ENCODE measurements at regions not wholly inside any gene's neighbourhood (a gene's known extent, or its start where the extent isn't known, plus 50 kb on each side); places are given as distances from the start of the nearest gene placed in this dataset.
"Not testable (repeated sequence)": the region's sequence is repeated elsewhere in the genome, so short reads cannot be mapped to it uniquely, and the experiment has no call there.

DNA sequence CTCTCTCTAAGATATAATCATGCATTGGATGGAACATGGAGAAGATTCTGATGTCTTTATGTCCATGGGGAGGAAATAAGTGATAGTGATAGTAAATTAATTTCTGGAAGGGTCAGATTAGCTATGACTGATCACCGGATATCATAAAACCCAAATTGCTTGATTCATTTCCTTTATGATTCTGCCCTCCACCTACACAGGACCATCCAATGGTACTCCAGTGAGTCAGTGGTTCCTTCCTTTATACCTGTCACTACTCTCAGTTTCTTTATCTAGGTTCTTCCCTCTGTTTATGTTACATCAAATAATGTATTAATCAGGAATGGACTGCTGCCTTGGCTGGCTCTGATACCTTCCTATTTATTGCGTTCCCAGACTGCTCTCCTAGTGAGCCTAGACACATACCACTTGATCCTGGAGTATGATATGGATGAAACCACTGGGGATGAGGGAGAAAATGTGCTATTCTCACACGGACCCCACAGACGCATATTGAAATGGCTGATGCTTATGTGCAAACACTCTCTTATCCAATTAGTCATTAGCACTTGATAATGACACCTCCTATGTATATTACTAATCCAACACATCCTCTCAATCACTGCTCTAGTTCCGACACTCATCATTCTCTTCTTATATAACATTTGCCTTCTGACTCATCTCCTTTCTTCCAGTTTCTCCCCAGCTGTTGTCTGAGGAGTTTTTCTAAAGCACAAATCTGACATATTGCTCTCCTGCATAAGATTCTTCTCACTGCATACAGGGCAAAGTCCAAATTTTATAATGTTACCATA lies 315.6 kb downstream of the INSIG2 start:
- DNase-seq (ENCODE audit: low read depth in 3 of 3), result no peak

DNA sequence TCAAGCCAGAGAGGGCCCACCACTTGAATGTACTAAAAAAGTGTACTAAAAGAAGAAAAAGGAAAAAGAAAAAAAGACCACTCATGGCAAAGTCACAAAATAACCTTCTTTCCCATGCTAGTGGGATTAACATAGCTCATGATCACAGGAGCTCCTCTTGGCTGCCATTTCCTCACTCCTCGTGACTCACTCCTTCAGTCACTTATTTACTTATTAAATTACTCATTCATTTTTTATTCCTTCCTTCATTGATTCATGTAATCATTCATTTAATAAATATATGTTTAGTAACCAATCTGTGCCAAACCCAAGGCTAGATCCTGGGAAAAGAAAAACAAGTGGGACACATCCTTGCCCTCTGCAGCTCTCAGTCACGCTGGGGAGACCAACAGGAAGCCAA lies 300.5 kb downstream of the INSIG2 start:
- no peak for DNase-seq (ENCODE audit: low read depth in 3 of 3)

DNA sequence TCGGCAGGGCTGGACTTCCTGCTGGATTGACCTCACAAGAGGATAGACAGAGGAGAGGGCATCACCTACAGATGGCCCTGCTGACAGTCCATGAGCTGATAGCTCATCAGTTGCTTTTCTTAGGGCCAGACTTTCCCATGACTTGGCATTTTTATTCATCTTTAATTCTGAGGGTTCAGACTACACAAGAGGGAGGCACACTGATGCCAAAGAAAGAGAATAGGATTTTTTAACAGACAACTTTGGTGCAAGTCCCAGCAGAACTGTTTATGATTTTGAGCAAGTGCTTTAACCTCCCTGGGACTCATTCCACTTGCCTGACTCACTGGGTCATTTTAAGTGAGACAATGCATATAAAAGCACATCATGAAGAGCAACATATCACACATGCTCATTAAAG lies 299.2 kb downstream of the INSIG2 start:
- no peak for DNase-seq (ENCODE audit: low read depth in 3 of 3)

DNA sequence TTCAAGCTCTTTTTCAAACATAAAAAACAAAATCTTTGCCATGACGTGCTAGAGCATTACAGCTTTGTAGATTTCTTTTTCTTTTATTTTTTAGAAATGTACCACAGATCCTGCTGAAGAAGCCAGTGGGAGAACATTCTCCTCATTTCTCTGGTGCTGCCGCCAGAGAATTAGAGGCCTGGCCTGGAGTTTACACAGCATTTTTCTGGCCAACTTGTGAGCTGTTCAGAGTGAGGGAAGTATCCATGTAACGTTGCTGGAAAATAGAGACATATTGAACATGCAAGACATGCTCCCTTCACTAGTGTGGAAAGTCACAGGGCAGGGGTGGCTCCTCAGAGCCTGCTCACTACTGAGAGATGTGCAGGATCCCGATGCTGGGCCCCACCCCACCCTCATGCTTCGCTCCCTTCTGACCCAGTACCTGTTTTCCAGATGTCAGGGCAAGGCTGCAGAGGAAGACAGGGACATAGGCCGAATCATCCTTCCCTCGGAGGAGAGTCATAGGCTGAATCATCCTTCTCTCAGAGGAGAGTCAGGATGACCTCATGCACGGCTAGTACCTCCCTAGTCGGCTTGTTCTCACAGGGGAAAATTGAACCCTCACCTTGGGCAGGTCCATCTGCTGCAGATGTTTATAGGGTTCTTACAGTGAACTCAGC lies 298.5 kb downstream of the INSIG2 start:
- no peak for DNase-seq (ENCODE audit: low read depth in 3 of 3)

- no peak for DNase-seq (ENCODE audit: low read depth in 3 of 3)
These were observed 292.8 kb downstream of the INSIG2 start for GRCh38 chr2:118380915-118381653.

GRCh38 chr2:118375907-118376485 lies 287.7 kb downstream of the INSIG2 start:
- DNase-seq (ENCODE audit: low read depth in 3 of 3), result no peak

DNA sequence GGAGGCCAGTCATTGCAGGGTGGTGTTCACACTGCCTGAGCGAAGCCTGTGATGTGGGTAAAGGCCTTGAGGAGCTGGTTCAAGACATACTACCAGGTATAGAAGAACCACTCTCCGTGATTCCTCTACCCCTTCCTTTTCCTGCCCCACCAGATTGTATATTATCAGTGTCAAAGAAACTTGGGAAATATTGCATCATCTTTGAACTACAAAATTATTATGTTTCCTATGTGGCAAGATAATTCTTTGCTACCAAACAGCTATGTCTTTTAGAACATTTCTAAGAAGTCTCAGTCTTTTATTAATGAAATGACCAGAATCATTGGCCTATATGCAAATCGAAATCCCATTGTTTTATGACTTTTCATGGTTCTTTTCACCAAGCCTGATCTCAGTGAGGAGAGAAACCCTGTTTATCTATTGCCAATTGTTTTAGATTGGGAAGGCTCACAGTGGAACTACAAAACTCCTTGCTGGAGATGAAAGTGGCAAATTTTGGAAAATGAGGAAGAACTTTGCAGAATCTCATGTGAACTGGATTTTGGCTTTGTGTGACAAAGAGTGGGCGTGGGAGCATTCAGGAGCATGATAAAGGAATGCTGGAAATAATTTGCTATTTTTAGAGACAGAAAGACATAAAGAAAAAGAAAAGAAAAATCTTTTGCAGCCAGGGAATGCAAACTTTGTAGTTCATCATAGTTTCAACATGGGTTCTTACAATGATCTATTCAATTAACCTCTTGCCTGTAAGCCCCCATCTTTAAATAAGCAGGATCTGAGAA lies 286.9 kb downstream of the INSIG2 start:
- DNase-seq (ENCODE audit: low read depth in 3 of 3), result no peak

- no peak for DNase-seq (ENCODE audit: low read depth in 3 of 3)
These were observed 284.9 kb downstream of the INSIG2 start for GRCh38 chr2:118372886-118373830.

DNA sequence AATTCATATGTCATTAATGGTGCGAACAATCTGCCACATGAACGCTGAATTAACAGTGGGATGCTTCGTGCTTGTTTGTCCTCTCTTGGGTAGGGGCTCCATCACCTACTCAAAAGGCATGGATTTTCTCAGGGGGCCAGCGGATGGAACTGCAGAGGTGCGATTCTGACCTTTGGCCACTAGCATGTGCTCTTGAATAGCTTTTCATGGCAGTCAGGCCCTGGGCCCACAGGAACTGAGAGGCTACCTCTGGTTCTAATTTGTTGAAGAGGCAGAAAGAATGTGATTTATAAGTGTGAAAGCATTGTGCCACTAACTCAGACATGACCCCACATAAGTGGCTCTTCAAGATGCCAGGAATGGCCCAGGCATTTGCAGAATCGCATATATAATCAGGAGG lies 283.2 kb downstream of the INSIG2 start:
- no peak for DNase-seq (ENCODE audit: low read depth in 3 of 3)

GRCh38 chr2:118369521-118369920 lies 281.2 kb downstream of the INSIG2 start:
- DNase-seq (ENCODE audit: low read depth in 3 of 3), result not testable (repeated sequence)

DNA sequence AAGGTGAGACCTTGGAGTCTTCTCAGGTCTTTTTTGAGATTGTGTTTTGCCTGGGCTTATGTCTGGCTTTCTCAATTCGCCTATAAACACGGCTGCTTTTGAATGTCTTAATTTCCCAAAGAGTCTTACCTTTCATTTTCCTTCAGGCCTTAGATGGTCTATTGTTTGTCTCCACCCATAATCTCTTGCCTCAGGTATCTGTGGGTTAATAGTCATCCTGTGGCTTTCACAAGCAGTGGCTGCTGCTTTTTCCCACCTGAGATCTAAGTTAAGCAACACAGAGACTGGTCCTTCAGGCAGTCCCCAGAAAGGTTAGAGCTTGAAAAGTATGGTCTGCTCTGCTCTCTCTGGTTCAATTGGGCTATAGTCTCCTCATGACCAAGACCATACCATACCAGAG lies 275.3 kb downstream of the INSIG2 start:
- no peak for DNase-seq (ENCODE audit: low read depth in 3 of 3)

DNA sequence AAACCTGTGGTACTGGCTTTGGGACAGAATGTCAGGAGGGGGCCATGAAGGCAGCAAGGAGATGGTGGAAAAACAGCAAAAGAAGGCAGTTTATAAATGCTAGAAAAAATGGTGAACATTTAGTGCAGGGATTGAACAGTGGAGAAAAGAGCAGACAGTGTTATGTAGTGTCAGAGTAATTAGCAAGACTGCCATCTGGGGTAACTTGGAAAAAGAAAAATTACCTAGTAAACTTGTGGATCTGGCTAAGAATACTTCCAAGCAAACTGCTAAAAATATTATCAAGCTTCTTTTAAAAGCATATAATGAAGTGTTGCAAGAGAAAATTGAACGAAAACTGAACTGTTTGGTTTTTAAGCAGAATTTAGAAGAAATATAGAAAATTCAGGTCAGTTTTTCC lies 267.8 kb downstream of the INSIG2 start:
- no peak for DNase-seq (ENCODE audit: low read depth in 3 of 3)

- DNase-seq (ENCODE audit: low read depth in 3 of 3), result no peak
These were observed 263.5 kb downstream of the INSIG2 start for GRCh38 chr2:118351796-118352195.

GRCh38 chr2:118350621-118351020 lies 262.4 kb downstream of the INSIG2 start:
- DNase-seq (ENCODE audit: low read depth in 3 of 3), result no peak

- no peak for DNase-seq (ENCODE audit: low read depth in 3 of 3)
These were observed 261.1 kb downstream of the INSIG2 start for GRCh38 chr2:118349365-118349764.

DNA sequence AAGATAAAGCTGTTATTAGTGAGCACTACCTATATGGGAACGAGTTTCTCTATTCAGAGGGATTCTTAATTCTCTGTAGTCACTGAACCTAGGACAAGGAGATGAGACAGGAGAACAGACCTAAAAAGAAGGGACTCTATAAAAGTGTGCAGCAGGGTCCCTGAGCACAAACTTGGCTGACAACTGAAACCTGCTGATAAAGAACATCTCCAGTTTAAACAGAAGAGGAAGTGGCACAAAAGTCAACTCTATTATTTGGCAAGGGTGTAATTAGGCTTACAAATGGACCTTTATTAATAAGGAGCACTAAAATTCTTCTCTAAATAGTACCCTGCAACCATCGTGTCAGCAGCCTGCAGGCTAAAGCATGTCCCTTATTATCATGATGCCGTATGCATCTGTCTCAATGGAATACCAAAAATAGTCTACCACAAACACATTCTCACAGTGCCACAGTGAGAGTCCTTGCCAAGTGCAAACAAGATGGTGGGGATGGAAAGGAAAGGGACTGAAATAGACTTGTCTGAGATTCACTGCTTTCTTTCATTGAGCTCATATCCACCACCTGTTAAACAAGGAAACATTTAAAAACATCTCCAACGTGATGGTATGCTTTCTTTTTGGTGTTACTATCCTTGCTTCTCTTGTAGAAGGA lies 260.2 kb downstream of the INSIG2 start:
- no peak for DNase-seq (ENCODE audit: low read depth in 3 of 3)

- no peak for DNase-seq (ENCODE audit: low read depth in 3 of 3)
These were observed 257.2 kb downstream of the INSIG2 start for GRCh38 chr2:118345465-118345864.

DNA sequence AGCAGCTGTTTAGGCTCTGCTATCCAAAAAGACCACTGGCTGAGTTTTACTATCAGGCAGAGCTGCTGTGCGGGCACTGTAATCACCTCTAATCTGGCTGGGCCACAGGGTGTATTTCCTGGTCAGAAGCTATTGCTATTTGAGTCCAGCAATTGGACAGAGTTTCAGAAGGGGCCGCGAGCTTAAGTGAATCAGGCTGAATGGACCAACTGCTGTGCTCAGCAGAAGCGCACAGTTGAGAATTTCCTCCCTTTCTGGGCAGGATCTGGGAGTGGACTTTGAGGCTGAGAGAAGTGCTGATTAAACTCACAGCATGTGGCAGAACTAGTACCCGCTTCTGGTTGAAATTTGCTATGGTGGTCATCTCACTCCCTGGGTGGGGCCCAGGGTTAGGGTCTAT lies 251.8 kb downstream of the INSIG2 start:
- no peak for DNase-seq (ENCODE audit: low read depth in 3 of 3)

DNA sequence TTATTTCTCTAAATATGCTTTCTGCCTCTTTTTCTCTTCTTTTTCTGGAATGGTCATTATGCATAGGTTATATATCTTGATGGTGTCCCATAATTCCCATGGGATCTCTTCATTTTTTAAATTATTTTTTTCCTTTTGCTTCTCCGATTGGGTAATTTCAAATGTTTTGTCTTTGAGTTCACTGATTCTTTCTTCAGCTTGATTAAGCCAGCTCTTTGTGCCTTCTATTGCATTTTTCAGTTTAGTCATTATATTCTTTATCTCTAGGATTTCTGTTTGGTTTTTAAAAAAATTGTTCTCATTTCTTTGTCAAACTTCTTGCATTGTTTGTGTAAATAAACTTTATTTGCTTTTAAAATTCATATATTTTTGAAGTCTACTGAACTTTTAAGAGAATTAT lies 251.1 kb downstream of the INSIG2 start:
- no peak for DNase-seq (ENCODE audit: low read depth in 3 of 3)

DNA sequence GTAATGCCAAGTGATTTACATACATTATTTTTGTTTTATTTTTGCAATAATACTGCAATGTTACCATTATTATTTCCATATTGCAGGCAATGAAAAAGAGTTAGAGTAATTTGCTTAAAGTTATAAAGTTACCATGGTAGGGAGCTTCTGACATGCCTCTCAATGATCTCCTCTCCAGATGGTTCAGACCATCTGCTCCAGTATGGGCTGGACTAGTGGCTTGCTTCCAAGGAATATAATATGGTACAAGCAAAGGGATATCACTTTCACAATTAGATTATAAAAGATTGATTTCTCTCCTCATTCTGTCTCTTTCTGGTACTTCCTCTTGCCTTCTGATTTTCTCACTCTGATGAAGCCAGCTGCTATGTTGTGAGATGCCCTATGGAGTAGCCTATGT lies 245.4 kb downstream of the INSIG2 start:
- no peak for DNase-seq (ENCODE audit: low read depth in 3 of 3)

Data from stimulated activated CD4-positive, alpha-beta T cell treated with anti-CD3 and anti-CD28 coated beads, TNF-alpha, amount 100 ng/mL, for 48 hours (primary cell).